ENCODE measurements at regions not wholly inside any gene's neighbourhood (a gene's known extent, or its start where the extent isn't known, plus 50 kb on each side); places are given as distances from the start of the nearest gene placed in this dataset.
A peak's percentile ranks its signal among the peaks of the same experiment; 100 is the strongest.

- no peak for DNase-seq (ENCODE audit: low spot score)
Measured at GRCh38 chr3:161444694-161445077, 51.9 kb upstream of the OTOL1 start.

DNA sequence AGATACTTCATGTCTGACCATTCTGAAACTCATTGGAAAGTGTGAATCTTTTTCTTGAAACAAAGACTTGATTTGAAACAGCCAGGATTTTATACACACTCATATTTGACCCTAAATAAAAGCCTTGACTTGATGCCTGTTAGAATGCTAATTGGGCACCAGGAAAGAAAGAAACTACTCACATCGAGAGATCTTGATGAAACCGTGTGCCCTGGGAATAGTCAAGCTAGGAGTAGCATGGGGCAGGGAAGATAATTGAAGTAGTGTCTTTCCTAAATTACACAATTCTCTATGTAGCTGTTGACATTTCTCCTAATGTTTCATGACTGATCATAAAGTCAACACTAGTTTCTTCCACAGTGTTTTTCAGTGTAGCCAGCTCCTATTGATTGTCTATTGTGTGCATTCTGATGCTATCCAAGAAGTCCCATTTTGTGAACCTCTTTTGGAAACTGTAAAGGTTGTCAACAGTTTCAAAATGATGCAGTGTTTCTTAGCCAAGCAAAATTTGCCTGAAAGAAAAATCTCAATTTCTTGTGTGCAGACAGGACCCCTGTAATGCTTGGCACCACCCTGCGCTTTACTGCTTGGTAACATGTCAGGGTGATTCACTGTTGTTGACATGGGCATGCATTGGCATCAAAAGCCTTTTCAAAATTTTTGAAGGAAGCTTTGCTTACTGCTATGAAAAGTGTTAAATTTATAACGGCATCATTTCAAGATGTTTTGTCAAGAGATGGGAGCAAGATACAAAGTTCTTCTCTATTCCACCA lies 52.5 kb upstream of the OTOL1 start:
- DNase-seq (ENCODE audit: low spot score): no peak

- DNase-seq (ENCODE audit: low spot score): peak; percentile 58
Measured at GRCh38 chr3:161430307-161430706, 59.0 kb upstream of the SPTSSB start.

- no peak for DNase-seq (ENCODE audit: low spot score)
Measured at GRCh38 chr3:161427347-161427746, 56.0 kb upstream of the SPTSSB start.

- DNase-seq (ENCODE audit: low spot score): no peak
Measured at GRCh38 chr3:161426758-161427157, 55.4 kb upstream of the SPTSSB start.

- peak; percentile 80 for DNase-seq (ENCODE audit: low spot score)
Measured at GRCh38 chr3:161423911-161424522, 52.7 kb upstream of the SPTSSB start.

DNA sequence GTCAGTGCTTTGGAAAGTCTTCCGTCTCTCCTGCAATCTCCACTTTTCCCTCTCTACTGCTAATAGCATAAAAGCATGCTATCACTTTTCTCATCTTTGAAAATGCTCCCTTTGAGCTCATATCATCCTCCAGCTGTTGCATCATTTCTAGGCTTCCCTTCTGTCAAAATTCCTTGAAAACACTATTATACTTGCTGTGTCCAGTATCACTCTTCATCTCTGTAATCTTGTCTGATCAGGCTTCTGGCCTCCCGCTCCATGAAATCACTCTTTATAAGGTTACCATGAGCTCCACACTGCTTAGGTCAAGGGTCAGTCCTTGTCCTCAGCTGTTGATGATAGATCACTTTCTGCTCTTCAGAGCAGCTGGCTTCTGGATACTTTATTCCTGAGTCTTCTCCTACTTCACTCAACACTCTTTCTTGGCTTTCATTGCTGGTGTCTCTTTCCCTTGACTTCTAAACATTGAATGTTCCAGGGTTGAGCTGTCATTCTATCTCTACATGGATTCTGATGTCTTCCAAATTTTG lies 50.9 kb upstream of the SPTSSB start:
- no peak for DNase-seq (ENCODE audit: low spot score)
